ENCODE measurements at regions not wholly inside any gene's neighbourhood (a gene's known extent, or its start where the extent isn't known, plus 50 kb on each side); places are given as distances from the start of the nearest gene placed in this dataset.

- no peak overlapping the region for H3K4me3 Mint-ChIP-seq
- ATAC-seq (no peak), DNase-seq (ENCODE audit: low spot score) (no peak)
- ChIA-PET POLR2A (no interaction called here), CTCF (interaction anchor here (0.7 kb wide), 1 partner anchor 8 kb away, joined by 4 read pairs; no protein-coding TSS in a partner anchor)
- TF ChIP-seq IRF2 (CRISPR knock-in tag; IDR thresholded peaks at IDR 0.05; ENCODE audit: borderline replicate concordance, low read depth) = no peak
- H3K9me3 Mint-ChIP-seq = peaks cover 4% of the 10 kb centered on the region
- H3K36me3 Mint-ChIP-seq = peaks cover 3% of the 10 kb centered on the region; the same call in 1 of the 2 replicates
- H3K27ac Mint-ChIP-seq = no peak overlapping the region
- H3K27me3 Mint-ChIP-seq (ENCODE audit: low read depth) = peaks cover 18% of the 10 kb centered on the region
- peaks cover 44% of the 10 kb centered on the region for H3K4me1 Mint-ChIP-seq
Measured at GRCh38 chr4:24464566-24464965, 119.8 kb downstream of the DHX15 start.

- POLR2A ChIA-PET = no interaction called here
- peaks cover 4% of the 10 kb centered on the region; the same call in 1 of the 2 replicates for H3K4me1 Mint-ChIP-seq
- peaks cover 7% of the 10 kb centered on the region; the same call in 1 of the 2 replicates for H3K36me3 Mint-ChIP-seq
- H3K27me3 Mint-ChIP-seq (ENCODE audit: low read depth) = no peaks in the 10 kb centered on the region; the same call in 1 of the 2 replicates
- no peak overlapping the region for H3K27ac Mint-ChIP-seq
- no peak overlapping the region for H3K4me3 Mint-ChIP-seq
- CTCF ChIA-PET = no interaction called here
- H3K9me3 Mint-ChIP-seq = peaks cover 22% of the 10 kb centered on the region
- TF ChIP-seq ATF1 (CRISPR knock-in tag; IDR thresholded peaks at IDR 0.05) (no peak), ZNF396 (CRISPR knock-in tag; IDR thresholded peaks at IDR 0.05; ENCODE audit: borderline replicate concordance) (no peak), IRF2 (CRISPR knock-in tag; IDR thresholded peaks at IDR 0.05; ENCODE audit: borderline replicate concordance, low read depth) (no peak), ATF6 (CRISPR knock-in tag; IDR thresholded peaks at IDR 0.05) (no peak), RORB (CRISPR knock-in tag; IDR thresholded peaks at IDR 0.05) (no peak), MAX (CRISPR knock-in tag; IDR thresholded peaks at IDR 0.05) (no peak), NR3C1 (CRISPR knock-in tag; conservative IDR thresholded peaks at IDR 0.05; ENCODE audit: low read depth) (no peak), JAZF1 (CRISPR knock-in tag; IDR thresholded peaks at IDR 0.05) (no peak), MYBL2 (CRISPR knock-in tag; IDR thresholded peaks at IDR 0.05) (no peak), SMAD3 (CRISPR knock-in tag; IDR thresholded peaks at IDR 0.05; ENCODE audit: borderline replicate concordance) (no peak), ZNF263 (CRISPR knock-in tag; IDR thresholded peaks at IDR 0.05; ENCODE audit: low read depth) (no peak), EMX1 (CRISPR knock-in tag; IDR thresholded peaks at IDR 0.05) (no peak)
- no peak for ATAC-seq
- DNase-seq (ENCODE audit: low spot score) = no peak
Measured at GRCh38 chr4:24456431-24456830, 127.9 kb downstream of the DHX15 start.

- H3K9me3 Mint-ChIP-seq = peaks cover 27% of the 10 kb centered on the region
- ATAC-seq (no peak), DNase-seq (ENCODE audit: low spot score) (no peak)
- no peak overlapping the region for H3K4me3 Mint-ChIP-seq
- peaks cover 7% of the 10 kb centered on the region for H3K4me1 Mint-ChIP-seq
- H3K27ac Mint-ChIP-seq = no peak overlapping the region
- ChIA-PET CTCF (no interaction called here), POLR2A (no interaction called here)
- no peaks in the 10 kb centered on the region; the same call in 1 of the 2 replicates for H3K27me3 Mint-ChIP-seq (ENCODE audit: low read depth)
- H3K36me3 Mint-ChIP-seq = peaks cover 7% of the 10 kb centered on the region; the same call in 1 of the 2 replicates
- no peak for TF ChIP-seq STAT6 (CRISPR knock-in tag; conservative IDR thresholded peaks at IDR 0.05; ENCODE audit: low read depth)
- TF ChIP-seq ZNF121 (CRISPR knock-in tag; IDR thresholded peaks at IDR 0.05) = no peak
- no peak for TF ChIP-seq GRHL2 (CRISPR knock-in tag; IDR thresholded peaks at IDR 0.05; ENCODE audit: insufficient replicate concordance, severe bottlenecking)
- no peak for TF ChIP-seq ZNF281 (CRISPR knock-in tag; IDR thresholded peaks at IDR 0.05)
- no peak for TF ChIP-seq SOX15 (CRISPR knock-in tag; IDR thresholded peaks at IDR 0.05)
- TF ChIP-seq MXD4 (CRISPR knock-in tag; IDR thresholded peaks at IDR 0.05; ENCODE audit: borderline replicate concordance) = no peak
- TF ChIP-seq E2F4 (CRISPR knock-in tag; IDR thresholded peaks at IDR 0.05; ENCODE audit: borderline replicate concordance, low read depth) = no peak
- TF ChIP-seq JAZF1 (CRISPR knock-in tag; IDR thresholded peaks at IDR 0.05) = no peak
- TF ChIP-seq ZNF671 (CRISPR knock-in tag; IDR thresholded peaks at IDR 0.05) = no peak
- no peak for TF ChIP-seq USF2 (CRISPR knock-in tag; IDR thresholded peaks at IDR 0.05)
- TF ChIP-seq EMX1 (CRISPR knock-in tag; IDR thresholded peaks at IDR 0.05) = no peak
Measured at GRCh38 chr4:24453951-24454350, 130.4 kb downstream of the DHX15 start.
